Mesenchymal stem cell (in vitro differentiated cells and primary cell): ENCODE measurements at regions not wholly inside any gene's neighbourhood (a gene's known extent, or its start where the extent isn't known, plus 50 kb on each side); places are given as distances from the start of the nearest gene placed in this dataset.

Source experiments
- DNase-seq: peaks from one replicate; pipeline ENCODE4 v3.0.0-alpha.2; 2013
- H2AFZ ChIP-seq: one replicate; pipeline ENCODE4 v1.6.1; 2013; ENCODE audit warnings: low read depth, mild to moderate bottlenecking, control low read depth, inconsistent platforms, low read length, moderate library complexity
- H2AK5ac ChIP-seq: 2 replicates; pipeline ENCODE4 v1.6.1; 2013; ENCODE audit warnings: low read length, moderate library complexity, mild to moderate bottlenecking, inconsistent platforms; ENCODE audit not compliant: severe bottlenecking
- H2BK120ac ChIP-seq: one replicate; pipeline ENCODE4 v1.6.1; 2013; ENCODE audit warnings: low read depth, mild to moderate bottlenecking, inconsistent platforms, low read length, moderate library complexity
- H2BK12ac ChIP-seq, 2 experiments: one replicate each; pipeline ENCODE4 v1.6.1; 2013; ENCODE audit warnings: inconsistent platforms in 2 of 2, low read length in 2 of 2, mild to moderate bottlenecking in 2 of 2, moderate library complexity in 2 of 2, control low read depth in 1 of 2
- H2BK15ac ChIP-seq: one replicate; pipeline ENCODE4 v1.6.1; 2013; ENCODE audit warnings: mild to moderate bottlenecking, low read depth, inconsistent platforms; ENCODE audit not compliant: poor library complexity, severe bottlenecking
- H2BK5ac ChIP-seq: 2 replicates; pipeline ENCODE4 v1.6.1; 2013; ENCODE audit warnings: low read depth, mild to moderate bottlenecking, low read length, control low read depth, inconsistent platforms; ENCODE audit not compliant: poor library complexity, severe bottlenecking
- H3K14ac ChIP-seq, 2 experiments: one replicate each; pipeline ENCODE4 v1.6.1; 2013; ENCODE audit warnings: inconsistent platforms in 2 of 2, low read length in 2 of 2, control low read depth in 1 of 2, mild to moderate bottlenecking in 1 of 2, moderate library complexity in 1 of 2
- H3K18ac ChIP-seq, 2 experiments: one replicate each; pipeline ENCODE4 v1.6.1; 2013; ENCODE audit warnings: inconsistent platforms in 2 of 2, low read length in 2 of 2, control low read depth in 1 of 2, low read depth in 1 of 2, mild to moderate bottlenecking in 1 of 2
- H3K23ac ChIP-seq, 2 experiments: one replicate each; pipeline ENCODE4 v1.6.1; 2013; ENCODE audit warnings: inconsistent platforms in 2 of 2, low read length in 2 of 2, mild to moderate bottlenecking in 2 of 2, moderate library complexity in 2 of 2, control low read depth in 1 of 2
- H3K27ac ChIP-seq: 2 replicates; pipeline ENCODE4 v1.5.1; 2013; ENCODE audit warnings: mild to moderate bottlenecking, moderate library complexity, low read length, control low read depth, inconsistent platforms; ENCODE audit not compliant: poor library complexity, severe bottlenecking
- H3K27me3 ChIP-seq, 2 experiments: 2 replicates each; pipeline versions ENCODE4 v1.6.1 to v1.7.0; 2013; ENCODE audit warnings: low read length in 2 of 2, mild to moderate bottlenecking in 2 of 2, moderate library complexity in 2 of 2, control low read depth in 1 of 2, inconsistent platforms in 1 of 2; ENCODE audit not compliant: control insufficient read depth in 1 of 2, insufficient read depth in 1 of 2
- H3K36me3 ChIP-seq, 2 experiments: 2 replicates each; pipeline versions ENCODE4 v1.6.1 to v1.7.0; 2013; ENCODE audit warnings: low read length in 2 of 2, control low read depth in 1 of 2, inconsistent platforms in 1 of 2, low read depth in 1 of 2, mild to moderate bottlenecking in 1 of 2; ENCODE audit not compliant: insufficient read depth in 2 of 2, control insufficient read depth in 1 of 2
- H3K4ac ChIP-seq, 2 experiments: one replicate each; pipeline ENCODE4 v1.6.1; 2013; ENCODE audit warnings: inconsistent platforms in 2 of 2, low read length in 2 of 2, mild to moderate bottlenecking in 2 of 2, moderate library complexity in 2 of 2, control low read depth in 1 of 2, low read depth in 1 of 2
- H3K4me1 ChIP-seq: 2 replicates; pipeline ENCODE4 v1.6.1; 2013; ENCODE audit warnings: low read depth, low read length, control low read depth; ENCODE audit not compliant: control insufficient read depth, insufficient read depth
- H3K4me2 ChIP-seq: 2 replicates; pipeline ENCODE4 v1.6.1; 2013; ENCODE audit warnings: low read length, mild to moderate bottlenecking, inconsistent platforms; ENCODE audit not compliant: poor library complexity, severe bottlenecking
- H3K4me3 ChIP-seq, 2 experiments: 2 replicates each; pipeline versions ENCODE4 v1.5.1 to v1.7.0; 2013; ENCODE audit warnings: low read length in 2 of 2, mild to moderate bottlenecking in 2 of 2, control low read depth in 1 of 2, low read depth in 1 of 2; ENCODE audit not compliant: insufficient read depth in 1 of 2
- H3K79me1 ChIP-seq: replicated peaks from 2 replicates; pipeline ENCODE4 v1.6.1; 2013; ENCODE audit warnings: mild to moderate bottlenecking, control low read depth, low read length, inconsistent platforms; ENCODE audit not compliant: poor library complexity, severe bottlenecking
- H3K9ac ChIP-seq: 2 replicates; pipeline ENCODE4 v1.7.0; 2013; ENCODE audit warnings: mild to moderate bottlenecking, low read length, moderate library complexity
- H3K9me3 ChIP-seq: 2 replicates; pipeline ENCODE4 v1.7.0; 2013; ENCODE audit warnings: mild to moderate bottlenecking, low read length; ENCODE audit not compliant: control insufficient read depth
- H4K8ac ChIP-seq: one replicate; pipeline ENCODE4 v1.6.1; 2013; ENCODE audit warnings: inconsistent platforms, mild to moderate bottlenecking, low read length, moderate library complexity
- H4K91ac ChIP-seq: one replicate; pipeline ENCODE4 v1.6.1; 2013; ENCODE audit warnings: mild to moderate bottlenecking, low read length, inconsistent platforms
- WGBS: methylation state at CpG from one replicate; pipeline ENCODE4 v1.1.7; 2013; ENCODE audit warnings: mixed read lengths; 5-methylcytosine and 5-hydroxymethylcytosine counted together

DNA sequence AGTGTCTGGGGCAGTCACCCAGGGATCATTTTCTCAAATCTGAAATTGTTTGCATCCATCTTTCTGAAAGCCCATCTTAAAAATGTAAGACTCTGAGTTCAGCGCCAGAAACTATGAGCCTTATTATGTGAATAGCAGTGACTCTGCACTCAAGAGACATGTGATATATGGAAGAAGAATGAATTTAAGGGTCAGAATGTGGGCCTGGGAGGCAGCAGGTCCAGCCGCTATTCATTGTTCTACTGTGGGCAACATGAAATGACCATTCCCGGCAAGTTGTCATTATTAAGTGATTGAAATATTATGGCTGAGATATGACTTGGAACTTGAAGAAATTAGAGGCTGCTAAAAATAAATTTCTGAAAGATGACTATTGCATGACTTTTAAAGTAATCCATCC is 228.6 kb upstream of the ARRDC4 start:
- Histone ChIP-seq H3K18ac (no peak overlapping the region), H4K8ac (no peak overlapping the region)

DNA sequence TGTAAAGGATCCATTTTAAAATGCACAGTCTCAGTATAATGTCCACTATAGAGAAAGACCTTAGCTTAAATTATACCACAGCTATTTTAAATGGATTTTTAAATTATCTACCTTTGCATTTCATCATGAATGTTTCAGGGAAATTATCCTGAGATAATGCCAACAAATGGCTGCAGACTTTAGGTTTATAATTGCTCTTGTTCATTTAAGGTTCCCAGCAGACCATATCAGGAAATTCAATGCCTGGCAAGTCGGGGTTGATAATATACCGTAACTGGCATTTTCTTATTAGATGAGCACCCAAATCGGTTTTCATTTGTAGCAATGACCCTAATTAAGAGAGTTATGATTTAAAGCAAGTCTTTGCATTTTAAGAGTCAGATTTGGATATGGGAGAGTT is 227.1 kb upstream of the ARRDC4 start:
- Histone ChIP-seq H3K27ac (no peak overlapping the region), H2BK15ac (no peak overlapping the region), H2AK5ac (no peak overlapping the region), H3K9me3 (no peaks in the 10 kb centered on the region), H3K18ac (no peak overlapping the region), H3K4me2 (no peak overlapping the region), H3K4me1 (no peaks in the 10 kb centered on the region), H3K23ac (no peak overlapping the region), H3K4me3 (no peak overlapping the region), H3K14ac (no peak overlapping the region), H3K9ac (no peak overlapping the region), H4K91ac (no peak overlapping the region), H3K4ac (no peak overlapping the region), H2BK12ac (no peak overlapping the region), H4K8ac (no peak overlapping the region), H3K36me3 (no peaks in the 10 kb centered on the region), H3K27me3 (no peaks in the 10 kb centered on the region), H2BK5ac (no peak overlapping the region), H3K79me1 (no peaks in the 10 kb centered on the region), H2BK120ac (no peak overlapping the region), H2AFZ (no peak overlapping the region)
- WGBS, result 83% methylated on average over 3 of the region's 3 CpGs
- no peak for DNase-seq

More for the DNA sequence above, 228.6 kb upstream of the ARRDC4 start:
- Histone ChIP-seq H3K4me2 (no peak overlapping the region), H3K79me1 (no peaks in the 10 kb centered on the region), H3K23ac (no peak overlapping the region), H2BK12ac (no peak overlapping the region), H2AFZ (no peak overlapping the region), H2BK120ac (no peak overlapping the region), H2BK5ac (no peak overlapping the region), H3K9ac (no peak overlapping the region), H3K4me3 (no peak overlapping the region), H3K27ac (no peak overlapping the region), H3K36me3 (no peaks in the 10 kb centered on the region), H3K4me1 (no peaks in the 10 kb centered on the region), H3K27me3 (no peaks in the 10 kb centered on the region), H3K9me3 (no peaks in the 10 kb centered on the region), H2BK15ac (no peak overlapping the region), H3K4ac (no peak overlapping the region), H3K14ac (no peak overlapping the region), H4K91ac (no peak overlapping the region), H2AK5ac (no peak overlapping the region)
- no peak for DNase-seq
- 99% methylated on average over 3 of the region's 3 CpGs for WGBS

DNA sequence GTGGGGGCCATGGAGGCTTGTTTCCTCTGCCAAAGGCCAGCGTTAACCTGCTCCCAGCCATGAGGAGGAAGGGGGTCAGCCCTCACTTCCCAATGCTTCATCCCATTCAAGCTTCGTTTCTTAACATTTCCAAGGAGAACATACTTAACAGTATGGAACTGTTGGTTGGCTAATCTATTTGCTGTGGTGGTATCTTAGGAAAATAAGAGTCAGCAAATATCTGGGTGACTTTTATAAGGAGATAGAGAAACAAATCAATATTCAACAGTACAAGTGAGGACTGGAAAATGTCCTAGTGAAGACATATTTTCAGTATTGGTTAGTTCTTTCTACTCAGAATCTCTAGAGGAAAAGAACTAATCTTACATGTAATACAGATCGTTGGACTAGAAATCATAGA is 223.8 kb upstream of the ARRDC4 start:
- no CpG with 5 or more reads among the region's 3 CpGs for WGBS
- Histone ChIP-seq H3K79me1 (no peaks in the 10 kb centered on the region), H3K9me3 (peaks cover 4% of the 10 kb centered on the region), H2BK120ac (no peak overlapping the region), H3K18ac (no peak overlapping the region), H4K91ac (no peak overlapping the region), H3K27ac (no peak overlapping the region), H3K4me3 (no peak overlapping the region), H2AK5ac (no peak overlapping the region), H2BK5ac (no peak overlapping the region), H3K27me3 (no peaks in the 10 kb centered on the region), H3K14ac (no peak overlapping the region), H3K4me2 (no peak overlapping the region), H2BK12ac (no peak overlapping the region), H3K36me3 (no peaks in the 10 kb centered on the region), H3K4me1 (no peaks in the 10 kb centered on the region), H2BK15ac (no peak overlapping the region), H3K9ac (no peak overlapping the region), H3K23ac (no peak overlapping the region), H2AFZ (no peak overlapping the region), H4K8ac (no peak overlapping the region), H3K4ac (no peak overlapping the region)
- no peak for DNase-seq

DNA sequence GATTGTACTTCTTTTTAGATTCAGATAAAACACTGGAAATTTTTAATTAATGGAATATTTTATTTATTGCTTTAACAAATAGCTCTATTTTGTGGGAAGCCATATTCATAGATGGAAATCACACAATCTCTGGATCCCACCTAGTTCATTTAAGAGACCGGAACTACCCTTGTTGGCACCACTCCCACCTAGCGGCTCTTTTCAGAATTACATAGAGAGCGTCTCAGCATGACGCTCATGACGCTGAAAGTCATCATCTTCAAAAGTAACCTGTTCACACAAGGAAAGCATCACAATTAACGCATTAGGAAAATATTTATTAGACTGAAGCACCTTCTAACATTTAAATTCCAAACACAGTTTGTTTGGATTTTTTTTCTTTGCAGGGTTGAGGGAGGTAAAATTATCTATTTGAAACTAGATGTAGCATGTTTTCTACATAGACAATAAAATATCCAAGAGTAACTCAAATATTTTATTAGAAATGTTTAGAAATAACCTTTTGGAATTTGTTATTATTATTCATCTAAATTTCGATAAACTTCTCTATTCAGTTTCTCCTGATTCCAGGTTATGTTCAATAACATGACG is 214.9 kb upstream of the ARRDC4 start:
- H3K18ac ChIP-seq, result no peak overlapping the region
- H3K4me3 ChIP-seq, result no peak overlapping the region
- H3K4ac ChIP-seq, result no peak overlapping the region
- no peak overlapping the region for H4K8ac ChIP-seq
- H4K91ac ChIP-seq, result no peak overlapping the region
- H3K4me1 ChIP-seq, result no peaks in the 10 kb centered on the region
- H2BK15ac ChIP-seq, result no peak overlapping the region
- H3K4me2 ChIP-seq, result no peak overlapping the region
- no peaks in the 10 kb centered on the region for H3K27me3 ChIP-seq
- H3K23ac ChIP-seq, result no peak overlapping the region
- no peak overlapping the region for H3K9ac ChIP-seq
- H3K79me1 ChIP-seq, result no peaks in the 10 kb centered on the region
- no peak overlapping the region for H2AK5ac ChIP-seq
- DNase-seq, result peak; percentile 24
- H2BK120ac ChIP-seq, result no peak overlapping the region
- peaks cover 5% of the 10 kb centered on the region for H3K9me3 ChIP-seq
- WGBS, result 70% methylated on average over 7 of the region's 8 CpGs
- H2BK12ac ChIP-seq, result no peak overlapping the region
- no peak overlapping the region for H2BK5ac ChIP-seq
- H3K36me3 ChIP-seq, result no peaks in the 10 kb centered on the region
- no peak overlapping the region for H3K14ac ChIP-seq
- H2AFZ ChIP-seq, result no peak overlapping the region
- no peak overlapping the region for H3K27ac ChIP-seq
